ENCODE measurements at regions not wholly inside any gene's neighbourhood (a gene's known extent, or its start where the extent isn't known, plus 50 kb on each side); places are given as distances from the start of the nearest gene placed in this dataset.

DNA sequence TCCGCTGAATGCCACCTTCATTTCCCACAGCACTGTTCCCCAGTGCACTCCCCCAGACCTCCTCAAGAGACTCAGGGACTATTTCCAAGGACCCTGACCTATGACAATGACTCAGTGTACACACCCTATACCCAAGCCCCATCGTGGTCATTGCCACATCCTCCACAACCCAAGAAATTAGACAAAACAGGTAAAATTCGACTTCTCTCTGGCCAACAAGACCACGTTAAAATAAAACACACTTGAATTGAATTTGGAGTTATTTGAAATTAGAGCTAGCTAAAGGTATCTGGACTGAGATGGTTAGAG is 126.4 kb upstream of the NCK2 start:
- H3K4me3 ChIP-seq (ENCODE audit: low read depth in 1 of 2, low read length in 1 of 2): no peak overlapping the region
- H3K27ac ChIP-seq: no peak overlapping the region
- peaks cover 5% of the 10 kb centered on the region for H3K27me3 ChIP-seq
- no peaks in the 10 kb centered on the region for H3K4me1 ChIP-seq (ENCODE audit: control insufficient read depth in 1 of 2, insufficient read depth in 1 of 2, low read depth in 1 of 2, low read length in 1 of 2)
- TF ChIP-seq, protein P1, sequence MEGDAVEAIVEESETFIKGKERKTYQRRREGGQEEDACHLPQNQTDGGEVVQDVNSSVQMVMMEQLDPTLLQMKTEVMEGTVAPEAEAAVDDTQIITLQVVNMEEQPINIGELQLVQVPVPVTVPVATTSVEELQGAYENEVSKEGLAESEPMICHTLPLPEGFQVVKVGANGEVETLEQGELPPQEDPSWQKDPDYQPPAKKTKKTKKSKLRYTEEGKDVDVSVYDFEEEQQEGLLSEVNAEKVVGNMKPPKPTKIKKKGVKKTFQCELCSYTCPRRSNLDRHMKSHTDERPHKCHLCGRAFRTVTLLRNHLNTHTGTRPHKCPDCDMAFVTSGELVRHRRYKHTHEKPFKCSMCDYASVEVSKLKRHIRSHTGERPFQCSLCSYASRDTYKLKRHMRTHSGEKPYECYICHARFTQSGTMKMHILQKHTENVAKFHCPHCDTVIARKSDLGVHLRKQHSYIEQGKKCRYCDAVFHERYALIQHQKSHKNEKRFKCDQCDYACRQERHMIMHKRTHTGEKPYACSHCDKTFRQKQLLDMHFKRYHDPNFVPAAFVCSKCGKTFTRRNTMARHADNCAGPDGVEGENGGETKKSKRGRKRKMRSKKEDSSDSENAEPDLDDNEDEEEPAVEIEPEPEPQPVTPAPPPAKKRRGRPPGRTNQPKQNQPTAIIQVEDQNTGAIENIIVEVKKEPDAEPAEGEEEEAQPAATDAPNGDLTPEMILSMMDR (IDR thresholded peaks at IDR 0.05): no peak
- no peaks in the 10 kb centered on the region for H3K9me3 ChIP-seq
- no peaks in the 10 kb centered on the region for H3K36me3 ChIP-seq

DNA sequence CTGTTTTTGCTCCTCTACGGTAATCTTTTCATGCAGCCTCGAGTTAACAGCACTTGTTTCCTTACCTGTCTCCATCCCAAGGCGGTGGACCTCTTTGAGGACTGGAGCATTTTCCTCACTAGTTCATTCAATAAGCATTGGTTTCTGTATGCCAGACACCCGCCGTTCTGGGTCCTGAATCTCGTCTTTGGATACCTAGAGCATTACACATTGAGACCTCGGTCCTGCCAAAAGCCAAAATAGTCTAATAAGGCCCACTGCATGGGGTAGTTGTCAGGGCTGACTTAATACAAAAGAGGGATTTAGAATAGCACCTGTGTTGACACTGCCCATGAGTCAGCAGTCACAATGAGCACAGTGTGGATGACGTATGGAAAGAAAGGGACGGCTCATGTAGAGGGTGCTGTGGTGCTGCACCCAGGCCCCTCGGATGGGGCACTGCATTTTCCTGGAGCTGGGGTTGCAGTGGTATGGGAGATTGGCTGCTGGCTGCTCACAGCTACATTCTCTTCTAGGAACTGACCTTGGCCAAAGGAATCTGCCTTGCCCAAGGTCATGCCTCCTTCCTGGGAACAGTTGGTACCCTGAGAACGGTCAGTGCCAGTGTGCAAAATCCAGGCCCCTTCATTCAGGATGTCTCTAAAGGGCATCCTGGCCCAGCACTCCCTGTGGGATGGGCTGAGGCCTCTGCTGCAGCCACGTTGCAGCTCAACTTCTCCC is 126.9 kb upstream of the NCK2 start:
- TF ChIP-seq, protein P1 (IDR thresholded peaks at IDR 0.05): no peak
- Histone ChIP-seq H3K4me3 (ENCODE audit: low read depth in 1 of 2, low read length in 1 of 2) (no peak overlapping the region), H3K27me3 (peaks cover 5% of the 10 kb centered on the region), H3K9me3 (no peaks in the 10 kb centered on the region), H3K27ac (no peak overlapping the region), H3K36me3 (no peaks in the 10 kb centered on the region), H3K4me1 (ENCODE audit: control insufficient read depth in 1 of 2, insufficient read depth in 1 of 2, low read depth in 1 of 2, low read length in 1 of 2) (no peaks in the 10 kb centered on the region)

DNA sequence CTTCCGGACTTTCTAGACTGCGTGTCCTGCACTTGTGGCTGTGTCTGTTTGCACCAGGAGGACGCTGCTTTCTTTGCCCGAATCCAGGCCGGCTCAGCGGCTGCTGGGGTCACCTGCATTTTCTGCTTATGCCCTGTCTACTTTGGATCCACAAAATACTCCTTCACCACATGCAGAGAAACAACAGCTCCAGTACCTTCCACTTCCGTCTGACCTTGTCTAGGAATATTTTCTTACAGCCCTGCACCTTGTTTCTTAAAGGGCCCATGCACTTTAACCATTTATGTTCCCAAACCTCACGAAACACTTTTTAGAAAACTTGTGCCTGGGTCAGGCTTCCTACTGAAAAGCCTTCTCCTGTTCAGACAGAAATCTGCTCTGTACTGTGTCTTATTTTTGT is 129.4 kb upstream of the NCK2 start:
- Histone ChIP-seq H3K27ac (no peak overlapping the region), H3K27me3 (no peaks in the 10 kb centered on the region), H3K4me1 (ENCODE audit: control insufficient read depth in 1 of 2, insufficient read depth in 1 of 2, low read depth in 1 of 2, low read length in 1 of 2) (no peaks in the 10 kb centered on the region), H3K36me3 (no peaks in the 10 kb centered on the region), H3K9me3 (no peaks in the 10 kb centered on the region), H3K4me3 (ENCODE audit: low read depth in 1 of 2, low read length in 1 of 2) (no peak overlapping the region)
- TF ChIP-seq, protein P1 (IDR thresholded peaks at IDR 0.05): no peak

DNA sequence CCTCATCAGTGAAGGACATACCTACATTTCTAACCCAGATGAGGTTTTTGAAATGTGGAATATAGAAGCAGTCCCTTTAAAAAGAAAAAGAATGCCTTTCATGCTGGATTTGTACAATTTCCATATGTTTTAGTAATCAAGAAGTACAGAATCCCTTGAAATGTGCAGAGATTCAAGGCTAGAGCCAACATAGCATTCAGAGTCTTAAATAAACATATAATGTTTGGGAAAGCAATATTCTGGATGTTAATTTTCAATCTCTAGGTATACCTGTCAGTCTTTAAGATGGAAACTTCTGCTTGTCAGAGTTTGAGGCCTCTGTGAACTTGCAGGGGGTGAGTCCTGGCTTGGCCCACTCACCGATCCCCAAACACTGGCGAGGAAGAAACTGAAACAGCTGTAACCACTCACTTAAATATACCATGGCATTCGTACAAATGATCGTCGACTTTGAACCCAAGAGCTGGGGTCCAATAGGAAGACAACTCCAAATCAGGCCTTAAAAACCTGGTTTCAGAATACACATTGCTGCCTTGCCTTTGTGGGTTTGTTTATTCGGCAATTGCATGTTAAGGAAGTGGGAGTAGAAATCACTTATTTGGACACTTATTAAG is 132.8 kb upstream of the NCK2 start:
- H3K27ac ChIP-seq: no peak overlapping the region
- TF ChIP-seq, protein P1 (IDR thresholded peaks at IDR 0.05): no peak
- H3K4me1 ChIP-seq (ENCODE audit: control insufficient read depth in 1 of 2, insufficient read depth in 1 of 2, low read depth in 1 of 2, low read length in 1 of 2): no peaks in the 10 kb centered on the region

DNA sequence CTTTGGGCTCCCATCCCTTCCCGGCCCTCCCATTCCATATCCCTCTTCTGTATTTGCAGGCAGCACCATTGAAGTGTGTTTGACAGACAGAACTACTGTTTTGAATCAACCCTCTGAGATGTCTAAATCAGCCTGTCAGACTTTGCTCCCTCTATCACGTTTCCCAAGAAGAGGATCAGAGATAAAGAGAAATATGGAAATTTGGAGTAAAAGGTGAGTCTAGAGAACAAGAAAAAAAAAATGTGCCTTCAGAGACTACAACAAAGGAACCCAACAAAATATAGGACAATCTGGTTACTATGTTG is 133.4 kb upstream of the NCK2 start:
- no peaks in the 10 kb centered on the region for H3K36me3 ChIP-seq
- no peaks in the 10 kb centered on the region for H3K4me1 ChIP-seq (ENCODE audit: control insufficient read depth in 1 of 2, insufficient read depth in 1 of 2, low read depth in 1 of 2, low read length in 1 of 2)
- H3K27me3 ChIP-seq: no peaks in the 10 kb centered on the region
- H3K4me3 ChIP-seq (ENCODE audit: low read depth in 1 of 2, low read length in 1 of 2): no peak overlapping the region
- TF ChIP-seq, protein P1 (IDR thresholded peaks at IDR 0.05): no peak
- H3K9me3 ChIP-seq: no peaks in the 10 kb centered on the region
- H3K27ac ChIP-seq: no peak overlapping the region

More for the DNA sequence above, 132.8 kb upstream of the NCK2 start:
- H3K9me3 ChIP-seq: no peaks in the 10 kb centered on the region
- H3K4me3 ChIP-seq (ENCODE audit: low read depth in 1 of 2, low read length in 1 of 2): no peak overlapping the region
- no peaks in the 10 kb centered on the region for H3K36me3 ChIP-seq
- H3K27me3 ChIP-seq: no peaks in the 10 kb centered on the region

All from neutrophil (primary cell).